H1 (cell line): ENCODE measurements at regions not wholly inside any gene's neighbourhood (a gene's known extent, or its start where the extent isn't known, plus 50 kb on each side); places are given as distances from the start of the nearest gene placed in this dataset.

ENCODE experiments used
- ASH2L ChIP-seq: fragments of 200-600, 300-600 bp; sonication (generic); IDR thresholded peaks from one replicate; pipeline ENCODE4 v1.7.1; 2017; ENCODE audit warnings: low read length
- ATF3 ChIP-seq: IDR thresholded peaks from 2 replicates; pipeline ENCODE4 v1.6.1; 2011; ENCODE audit warnings: low read depth, mild to moderate bottlenecking, low read length; ENCODE audit not compliant: insufficient read depth
- CHD1 ChIP-seq: IDR thresholded peaks from 2 replicates; pipeline ENCODE4 v1.6.1; 2012; ENCODE audit warnings: low read depth, low read length, improper control_type of control experiment
- JUND ChIP-seq: IDR thresholded peaks from 2 replicates; pipeline ENCODE4 v1.6.1; 2011; ENCODE audit warnings: mild to moderate bottlenecking, improper control_type of control experiment, low read length
- KDM1A ChIP-seq: fragments of 200-600, 300-600 bp; sonication (generic); IDR thresholded peaks from 2 replicates; pipeline ENCODE4 v1.7.1; 2016; ENCODE audit warnings: mild to moderate bottlenecking, low read length, borderline replicate concordance
- MAX ChIP-seq: IDR thresholded peaks from 2 replicates; pipeline ENCODE4 v1.6.1; 2012; ENCODE audit warnings: inconsistent platforms
- POLR2A ChIP-seq, 2 experiments: IDR thresholded peaks; 1 replicate in 1 of 2; 2 replicates in 1 of 2; pipeline ENCODE4 v1.6.1; 2011; ENCODE audit warnings: low read depth in 2 of 2, low read length in 2 of 2, mild to moderate bottlenecking in 2 of 2; ENCODE audit errors: control extremely low read depth in 1 of 2
- POLR2AphosphoS5 ChIP-seq: IDR thresholded peaks from 2 replicates; pipeline ENCODE4 v1.6.1; 2011; ENCODE audit warnings: low read depth, low read length
- RAD21 ChIP-seq, 2 experiments: IDR thresholded peaks in 1 of 2; conservative IDR thresholded peaks in 1 of 2; 2 replicates each; pipeline ENCODE4 v1.6.1; 2011; ENCODE audit warnings: low read depth in 2 of 2, low read length in 2 of 2, improper control_type of control experiment in 1 of 2, inconsistent platforms in 1 of 2, mild to moderate bottlenecking in 1 of 2, moderate library complexity in 1 of 2
- RFX5 ChIP-seq: IDR thresholded peaks from 2 replicates; pipeline ENCODE4 v1.6.1; 2011; ENCODE audit warnings: low read depth, low read length, improper control_type of control experiment, borderline replicate concordance
- SP2 ChIP-seq: IDR thresholded peaks from 2 replicates; pipeline ENCODE4 v1.6.1; 2012; ENCODE audit warnings: mild to moderate bottlenecking, low read length, inconsistent platforms
- TCF12 ChIP-seq: IDR thresholded peaks from 2 replicates; pipeline ENCODE4 v1.6.1; 2011; ENCODE audit warnings: low read depth, mild to moderate bottlenecking, low read length
- TF ChIP-seq, protein P1 (sequence below), 3 experiments: IDR thresholded peaks; 1 replicate in 2 of 3; 2 replicates in 1 of 3; pipeline versions ENCODE4 v1.5.1 to v1.6.1; 2011; ENCODE audit warnings: low read length in 3 of 3, mild to moderate bottlenecking in 3 of 3, inconsistent platforms in 2 of 3, low read depth in 1 of 3, moderate library complexity in 1 of 3; ENCODE audit not compliant: insufficient read depth in 1 of 3; ENCODE audit errors: control extremely low read depth in 1 of 3

- TF ChIP-seq KDM1A (no peak), RFX5 (no peak), ATF3 (no peak), POLR2A (IDR thresholded peaks at IDR 0.05; ENCODE audit: control extremely low read depth in 1 of 2, low read depth in 2 of 2, low read length in 2 of 2) (no peak), JUND (no peak), SP2 (no peak), RAD21 (IDR thresholded peaks at IDR 0.05 in 1 of 2, conservative IDR thresholded peaks at IDR 0.05 in 1 of 2; ENCODE audit: low read depth in 2 of 2, low read length in 2 of 2) (no peak), POLR2AphosphoS5 (no peak), MAX (no peak), TCF12 (no peak), CHD1 (no peak), ASH2L (no peak)
- TF ChIP-seq, protein P1, sequence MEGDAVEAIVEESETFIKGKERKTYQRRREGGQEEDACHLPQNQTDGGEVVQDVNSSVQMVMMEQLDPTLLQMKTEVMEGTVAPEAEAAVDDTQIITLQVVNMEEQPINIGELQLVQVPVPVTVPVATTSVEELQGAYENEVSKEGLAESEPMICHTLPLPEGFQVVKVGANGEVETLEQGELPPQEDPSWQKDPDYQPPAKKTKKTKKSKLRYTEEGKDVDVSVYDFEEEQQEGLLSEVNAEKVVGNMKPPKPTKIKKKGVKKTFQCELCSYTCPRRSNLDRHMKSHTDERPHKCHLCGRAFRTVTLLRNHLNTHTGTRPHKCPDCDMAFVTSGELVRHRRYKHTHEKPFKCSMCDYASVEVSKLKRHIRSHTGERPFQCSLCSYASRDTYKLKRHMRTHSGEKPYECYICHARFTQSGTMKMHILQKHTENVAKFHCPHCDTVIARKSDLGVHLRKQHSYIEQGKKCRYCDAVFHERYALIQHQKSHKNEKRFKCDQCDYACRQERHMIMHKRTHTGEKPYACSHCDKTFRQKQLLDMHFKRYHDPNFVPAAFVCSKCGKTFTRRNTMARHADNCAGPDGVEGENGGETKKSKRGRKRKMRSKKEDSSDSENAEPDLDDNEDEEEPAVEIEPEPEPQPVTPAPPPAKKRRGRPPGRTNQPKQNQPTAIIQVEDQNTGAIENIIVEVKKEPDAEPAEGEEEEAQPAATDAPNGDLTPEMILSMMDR (IDR thresholded peaks at IDR 0.05; ENCODE audit: control extremely low read depth in 1 of 3, insufficient read depth in 1 of 3, low read depth in 1 of 3, low read length in 3 of 3): no peak
Measured at GRCh38 chr4:119755599-119755998, 127.0 kb upstream of the PDE5A start.
